Activated CD4-positive, alpha-beta T cell treated with anti-CD3 and anti-CD28 coated beads, Interleukin-2, amount 10 ng/mL, durations not matched to agents 7 days and 5 days (primary cell): ENCODE measurements at regions not wholly inside any gene's neighbourhood (a gene's known extent, or its start where the extent isn't known, plus 50 kb on each side); places are given as distances from the start of the nearest gene placed in this dataset.

ENCODE experiments used
- CTCF ChIA-PET: fragments of 350-600 bp; sonication (Branson Sonifier 250); formaldehyde crosslinking; loops from one replicate; lab custom pipeline; 2021; ENCODE audit warnings: antibody characterized with exemption; lab: Charles Lee
- POLR2A ChIA-PET: fragments of 350-600 bp; sonication (Branson Sonifier 250); formaldehyde crosslinking; loops from one replicate; lab custom pipeline; 2021; ENCODE audit warnings: antibody characterized with exemption; lab: Charles Lee
- DNase-seq: peaks from one replicate; pipeline ENCODE4 v3.0.0-alpha.2; 2020
- H3K27ac Mint-ChIP-seq: one replicate; pipeline ENCODE4 v1.8.0; 2021; ENCODE audit warnings: mild to moderate bottlenecking, moderate library complexity, mixed read lengths
- H3K27me3 Mint-ChIP-seq: one replicate; pipeline ENCODE4 v1.8.0; 2021; ENCODE audit warnings: mixed read lengths
- H3K36me3 Mint-ChIP-seq: one replicate; pipeline ENCODE4 v1.8.0; 2021; ENCODE audit warnings: low read depth, mixed read lengths
- H3K4me1 Mint-ChIP-seq: one replicate; pipeline ENCODE4 v1.8.0; 2021; ENCODE audit warnings: mixed read lengths
- H3K4me3 Mint-ChIP-seq: one replicate; pipeline ENCODE4 v1.8.0; 2021; ENCODE audit warnings: mild to moderate bottlenecking, moderate library complexity, mixed read lengths
- H3K9me3 Mint-ChIP-seq: one replicate; pipeline ENCODE4 v1.8.0; 2021; ENCODE audit warnings: mixed read lengths

GRCh38 chr5:58114324-58114723, 345.6 kb downstream of the PLK2 start:
- Mint-ChIP-seq H3K4me1 (no peaks in the 10 kb centered on the region), H3K4me3 (no peak overlapping the region), H3K36me3 (no peaks in the 10 kb centered on the region), H3K9me3 (no peaks in the 10 kb centered on the region), H3K27ac (no peak overlapping the region), H3K27me3 (peaks cover 6% of the 10 kb centered on the region)
- DNase-seq = no peak
- CTCF ChIA-PET = no interaction called here
- POLR2A ChIA-PET = no interaction called here

GRCh38 chr5:58113172-58113571, 346.7 kb downstream of the PLK2 start:
- Mint-ChIP-seq H3K27ac (no peak overlapping the region), H3K36me3 (no peaks in the 10 kb centered on the region), H3K4me1 (no peaks in the 10 kb centered on the region), H3K27me3 (peaks cover 5% of the 10 kb centered on the region), H3K4me3 (no peak overlapping the region), H3K9me3 (no peaks in the 10 kb centered on the region)
- no peak for DNase-seq
- CTCF ChIA-PET = interaction anchor here (0.7 to 1.1 kb wide), 2 partner anchors 25 to 975 kb away, joined by 3 read pairs; no protein-coding TSS in a partner anchor
- POLR2A ChIA-PET = interaction anchor here (0.6 kb wide), 1 partner anchor 1123 kb away, joined by 4 read pairs; no protein-coding TSS in a partner anchor

DNA sequence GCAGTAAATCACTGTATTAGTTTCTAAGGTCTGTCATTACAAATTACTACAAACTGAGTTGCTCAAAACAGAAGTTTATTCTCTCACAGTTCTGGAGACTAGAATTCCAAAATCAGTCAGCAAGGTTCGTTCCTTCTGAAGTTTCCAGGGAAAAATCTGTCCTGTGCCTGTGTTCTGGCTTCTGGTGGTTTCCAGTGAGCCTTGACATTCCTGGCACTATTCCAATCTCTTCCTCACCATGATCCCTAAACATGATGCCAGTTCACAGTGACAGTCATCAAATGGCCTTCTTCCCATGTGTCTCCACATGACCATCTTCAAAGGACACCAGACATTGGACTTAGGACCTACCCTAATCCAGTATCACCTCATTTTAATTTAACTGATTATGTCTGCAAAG, 351.4 kb downstream of the PLK2 start:
- H3K36me3 Mint-ChIP-seq = no peaks in the 10 kb centered on the region
- no peaks in the 10 kb centered on the region for H3K9me3 Mint-ChIP-seq
- H3K4me1 Mint-ChIP-seq = no peaks in the 10 kb centered on the region
- ChIA-PET CTCF (no interaction called here), POLR2A (no interaction called here)
- DNase-seq = no peak
- peaks cover 5% of the 10 kb centered on the region for H3K27me3 Mint-ChIP-seq
- no peak overlapping the region for H3K27ac Mint-ChIP-seq
- no peak overlapping the region for H3K4me3 Mint-ChIP-seq

DNA sequence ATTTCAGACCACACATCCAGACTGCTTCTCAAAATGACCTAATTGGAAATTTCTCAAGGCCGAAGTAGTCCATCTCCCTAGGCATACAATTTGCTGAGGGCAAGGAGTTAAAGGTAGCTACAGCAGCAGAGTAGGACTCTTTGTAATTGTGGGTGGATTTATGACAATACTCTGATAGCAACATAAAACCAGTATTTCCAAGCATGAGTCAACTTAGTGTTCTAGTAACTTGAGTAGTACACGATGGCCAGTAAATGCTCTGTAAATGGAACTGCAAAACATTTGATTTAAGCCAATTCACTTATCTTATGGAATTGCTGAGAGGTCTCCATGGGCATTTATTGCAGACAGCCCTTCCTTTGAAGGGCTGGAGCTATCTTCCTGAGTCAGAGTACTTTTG, 352.2 kb downstream of the PLK2 start:
- peaks cover 6% of the 10 kb centered on the region for H3K27me3 Mint-ChIP-seq
- no peaks in the 10 kb centered on the region for H3K4me1 Mint-ChIP-seq
- no peak overlapping the region for H3K4me3 Mint-ChIP-seq
- no peaks in the 10 kb centered on the region for H3K9me3 Mint-ChIP-seq
- H3K27ac Mint-ChIP-seq = no peak overlapping the region
- POLR2A ChIA-PET = no interaction called here
- DNase-seq = no peak
- CTCF ChIA-PET = no interaction called here
- no peaks in the 10 kb centered on the region for H3K36me3 Mint-ChIP-seq

GRCh38 chr5:58106754-58107410, 353.0 kb downstream of the PLK2 start:
- Mint-ChIP-seq H3K4me1 (no peaks in the 10 kb centered on the region), H3K27ac (no peak overlapping the region), H3K27me3 (peaks cover 5% of the 10 kb centered on the region), H3K9me3 (no peaks in the 10 kb centered on the region), H3K4me3 (no peak overlapping the region), H3K36me3 (no peaks in the 10 kb centered on the region)
- no peak for DNase-seq
- ChIA-PET POLR2A (no interaction called here), CTCF (no interaction called here)

DNA sequence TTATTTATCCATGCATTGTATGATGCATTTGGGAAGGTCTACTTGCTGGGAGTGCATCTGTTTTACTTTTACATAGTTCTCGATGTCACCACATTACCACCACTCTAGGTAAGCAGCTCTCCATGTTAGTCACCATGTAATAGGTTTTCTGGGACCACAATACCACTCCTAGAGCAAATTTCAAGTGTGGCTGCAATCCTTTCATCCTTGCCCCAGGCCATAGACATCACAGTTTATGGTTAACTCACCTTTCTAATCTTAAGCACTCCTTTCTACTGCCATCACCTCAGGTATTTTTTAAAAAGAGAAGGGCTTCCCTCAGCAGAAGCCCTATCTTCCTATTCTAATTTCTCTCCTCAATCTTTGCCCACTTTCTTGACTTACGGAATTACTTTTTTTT, 354.1 kb downstream of the PLK2 start:
- peaks cover 5% of the 10 kb centered on the region for H3K27me3 Mint-ChIP-seq
- no peak overlapping the region for H3K27ac Mint-ChIP-seq
- POLR2A ChIA-PET = no interaction called here
- H3K4me3 Mint-ChIP-seq = no peak overlapping the region
- CTCF ChIA-PET = no interaction called here
- no peaks in the 10 kb centered on the region for H3K36me3 Mint-ChIP-seq
- H3K4me1 Mint-ChIP-seq = no peaks in the 10 kb centered on the region
- H3K9me3 Mint-ChIP-seq = no peaks in the 10 kb centered on the region
- DNase-seq = no peak

GRCh38 chr5:58099257-58099656, 360.6 kb downstream of the PLK2 start:
- Mint-ChIP-seq H3K27me3 (peaks cover 7% of the 10 kb centered on the region), H3K36me3 (no peaks in the 10 kb centered on the region), H3K27ac (no peak overlapping the region), H3K9me3 (peaks cover 3% of the 10 kb centered on the region), H3K4me1 (no peaks in the 10 kb centered on the region), H3K4me3 (no peak overlapping the region)
- ChIA-PET POLR2A (no interaction called here), CTCF (no interaction called here)
- DNase-seq = no peak

GRCh38 chr5:58094031-58094430, 365.9 kb downstream of the PLK2 start:
- Mint-ChIP-seq H3K27ac (no peak overlapping the region), H3K4me3 (no peak overlapping the region), H3K9me3 (peaks cover 3% of the 10 kb centered on the region), H3K36me3 (no peaks in the 10 kb centered on the region), H3K27me3 (peaks cover 5% of the 10 kb centered on the region), H3K4me1 (peaks cover 3% of the 10 kb centered on the region)
- peak; percentile 30 for DNase-seq
- ChIA-PET POLR2A (no interaction called here), CTCF (no interaction called here)

DNA sequence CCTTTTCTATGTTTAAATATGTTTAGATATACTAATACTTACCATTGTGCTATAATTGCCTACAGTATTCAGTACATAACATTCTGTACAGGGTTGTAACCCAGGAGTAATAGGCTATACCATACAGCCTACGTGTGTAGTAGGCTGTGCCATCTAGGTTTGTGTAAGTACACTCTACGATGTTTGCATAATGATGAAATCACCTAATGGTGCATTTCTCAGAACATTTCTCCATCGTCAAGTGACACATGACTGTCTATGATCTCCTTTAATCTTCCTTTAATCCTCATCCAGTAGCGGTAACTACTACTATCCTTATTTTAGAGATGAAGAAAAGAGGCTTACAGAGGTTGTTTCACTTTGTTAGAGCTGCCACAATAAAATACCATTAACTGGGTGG, 369.2 kb downstream of the PLK2 start:
- DNase-seq = no peak
- peaks cover 3% of the 10 kb centered on the region for H3K4me1 Mint-ChIP-seq
- peaks cover 2% of the 10 kb centered on the region for H3K9me3 Mint-ChIP-seq
- no peaks in the 10 kb centered on the region for H3K36me3 Mint-ChIP-seq
- ChIA-PET POLR2A (no interaction called here), CTCF (no interaction called here)
- peaks cover 7% of the 10 kb centered on the region for H3K27me3 Mint-ChIP-seq
- no peak overlapping the region for H3K27ac Mint-ChIP-seq
- no peak overlapping the region for H3K4me3 Mint-ChIP-seq

- no peak for DNase-seq
- H3K4me1 Mint-ChIP-seq = peaks cover under 1% of the 10 kb centered on the region
- POLR2A ChIA-PET = no interaction called here
- H3K9me3 Mint-ChIP-seq = no peaks in the 10 kb centered on the region
- no peak overlapping the region for H3K4me3 Mint-ChIP-seq
- no peaks in the 10 kb centered on the region for H3K36me3 Mint-ChIP-seq
- peaks cover 4% of the 10 kb centered on the region for H3K27me3 Mint-ChIP-seq
- CTCF ChIA-PET = interaction anchor here (0.7 kb wide), 1 partner anchor 30 kb away, joined by 3 read pairs; no protein-coding TSS in a partner anchor
- H3K27ac Mint-ChIP-seq = no peak overlapping the region
Measured at GRCh38 chr5:58088941-58089340, 370.9 kb downstream of the PLK2 start.

- H3K4me3 Mint-ChIP-seq = no peak overlapping the region
- DNase-seq = no peak
- ChIA-PET POLR2A (no interaction called here), CTCF (interaction anchor here (1.0 kb wide), 1 partner anchor 25 kb away, joined by 3 read pairs; no protein-coding TSS in a partner anchor)
- H3K9me3 Mint-ChIP-seq = no peaks in the 10 kb centered on the region
- H3K27me3 Mint-ChIP-seq = peaks cover 4% of the 10 kb centered on the region
- H3K27ac Mint-ChIP-seq = no peak overlapping the region
- no peaks in the 10 kb centered on the region for H3K36me3 Mint-ChIP-seq
- no peaks in the 10 kb centered on the region for H3K4me1 Mint-ChIP-seq
Measured at GRCh38 chr5:58087905-58088304, 372.0 kb downstream of the PLK2 start.

GRCh38 chr5:58087123-58087522, 372.8 kb downstream of the PLK2 start:
- no peak overlapping the region for H3K4me3 Mint-ChIP-seq
- ChIA-PET POLR2A (no interaction called here), CTCF (no interaction called here)
- H3K36me3 Mint-ChIP-seq = no peaks in the 10 kb centered on the region
- no peaks in the 10 kb centered on the region for H3K9me3 Mint-ChIP-seq
- no peaks in the 10 kb centered on the region for H3K4me1 Mint-ChIP-seq
- H3K27ac Mint-ChIP-seq = no peak overlapping the region
- H3K27me3 Mint-ChIP-seq = peaks cover 9% of the 10 kb centered on the region
- DNase-seq = no peak

DNA sequence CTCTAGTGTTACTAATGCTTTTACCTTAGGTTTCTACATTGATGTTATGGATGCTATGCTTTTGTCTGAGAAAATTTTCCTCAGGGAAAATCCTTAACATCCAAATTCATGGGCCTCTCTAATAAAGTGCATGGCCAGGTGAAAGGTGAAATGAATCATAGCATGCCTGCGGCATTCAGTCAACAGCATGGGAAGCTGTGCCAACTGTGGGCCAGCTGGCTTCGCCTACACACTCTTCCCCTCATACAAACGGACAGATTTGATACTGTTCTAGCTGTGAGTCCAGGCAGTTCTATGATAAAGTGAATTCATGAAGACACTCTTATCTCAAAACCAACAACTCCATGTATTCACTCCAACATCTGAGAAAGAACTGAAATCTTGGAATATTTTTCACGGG, 374.1 kb downstream of the PLK2 start:
- H3K4me1 Mint-ChIP-seq = no peaks in the 10 kb centered on the region
- H3K36me3 Mint-ChIP-seq = no peaks in the 10 kb centered on the region
- no peaks in the 10 kb centered on the region for H3K9me3 Mint-ChIP-seq
- H3K27me3 Mint-ChIP-seq = peaks cover 9% of the 10 kb centered on the region
- no peak overlapping the region for H3K4me3 Mint-ChIP-seq
- DNase-seq = no peak
- ChIA-PET CTCF (no interaction called here), POLR2A (no interaction called here)
- no peak overlapping the region for H3K27ac Mint-ChIP-seq

DNA sequence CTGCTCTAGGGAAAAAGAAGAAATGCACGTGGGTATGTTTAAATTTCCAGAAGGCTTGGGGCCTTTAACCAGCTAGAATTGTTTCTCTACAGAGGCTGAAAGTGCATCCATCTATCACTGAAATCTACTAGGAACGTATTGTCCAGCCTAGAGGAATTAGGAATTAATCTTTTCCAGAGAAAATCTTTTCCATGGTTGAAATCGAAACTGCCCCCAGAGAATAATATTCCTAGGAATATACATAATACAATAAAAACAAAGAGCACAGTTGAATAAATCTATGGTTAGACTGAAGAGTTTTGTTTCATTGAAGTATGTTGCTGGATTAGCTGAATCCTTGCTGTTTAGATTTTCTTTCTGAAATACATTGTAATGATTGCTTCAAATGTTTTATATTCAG, 378.5 kb downstream of the PLK2 start:
- H3K27ac Mint-ChIP-seq = no peak overlapping the region
- H3K9me3 Mint-ChIP-seq = no peaks in the 10 kb centered on the region
- no peak for DNase-seq
- H3K27me3 Mint-ChIP-seq = peaks cover 9% of the 10 kb centered on the region
- no peak overlapping the region for H3K4me3 Mint-ChIP-seq
- ChIA-PET POLR2A (no interaction called here), CTCF (no interaction called here)
- H3K4me1 Mint-ChIP-seq = no peaks in the 10 kb centered on the region
- no peaks in the 10 kb centered on the region for H3K36me3 Mint-ChIP-seq
